ENCODE measurements at regions not wholly inside any gene's neighbourhood (a gene's known extent, or its start where the extent isn't known, plus 50 kb on each side); places are given as distances from the start of the nearest gene placed in this dataset.

GRCh38 chr2:154603682-154604081, 94.8 kb upstream of the KCNJ3 start:
- no peak overlapping the region for H3K4me3 ChIP-seq (ENCODE audit: low read depth, low read length)
- no peak overlapping the region for H3K27ac ChIP-seq
- in situ Hi-C loops (cut with HindIII; ENCODE audit: low pct_ligation_motif_present, low sequenced_read_pairs), result no loop called here
- DNase-seq, result no peak
- H3K27me3 ChIP-seq (replicated peaks), result no peaks in the 10 kb centered on the region
- no peak for TF ChIP-seq CTCF (IDR thresholded peaks at IDR 0.05; ENCODE audit: low read depth, low read length, missing control alignments)
- no peaks in the 10 kb centered on the region for H3K36me3 ChIP-seq (replicated peaks)

GRCh38 chr2:154608438-154608837, 90.1 kb upstream of the KCNJ3 start:
- no peak for DNase-seq
- Histone ChIP-seq H3K27me3 (replicated peaks) (no peaks in the 10 kb centered on the region), H3K36me3 (replicated peaks) (no peaks in the 10 kb centered on the region), H3K27ac (no peak overlapping the region), H3K4me3 (ENCODE audit: low read depth, low read length) (no peak overlapping the region)
- no peak for TF ChIP-seq CTCF (IDR thresholded peaks at IDR 0.05; ENCODE audit: low read depth, low read length, missing control alignments)
- in situ Hi-C loops (cut with HindIII; ENCODE audit: low pct_ligation_motif_present, low sequenced_read_pairs), result no loop called here

GRCh38 chr2:154614906-154615305, 83.6 kb upstream of the KCNJ3 start:
- no peak overlapping the region for H3K27ac ChIP-seq
- in situ Hi-C loops (cut with HindIII; ENCODE audit: low pct_ligation_motif_present, low sequenced_read_pairs), result no loop called here
- H3K36me3 ChIP-seq (replicated peaks), result no peaks in the 10 kb centered on the region
- H3K27me3 ChIP-seq (replicated peaks), result no peaks in the 10 kb centered on the region
- no peak for TF ChIP-seq CTCF (IDR thresholded peaks at IDR 0.05; ENCODE audit: low read depth, low read length, missing control alignments)
- H3K4me3 ChIP-seq (ENCODE audit: low read depth, low read length), result no peak overlapping the region
- DNase-seq, result no peak

DNA sequence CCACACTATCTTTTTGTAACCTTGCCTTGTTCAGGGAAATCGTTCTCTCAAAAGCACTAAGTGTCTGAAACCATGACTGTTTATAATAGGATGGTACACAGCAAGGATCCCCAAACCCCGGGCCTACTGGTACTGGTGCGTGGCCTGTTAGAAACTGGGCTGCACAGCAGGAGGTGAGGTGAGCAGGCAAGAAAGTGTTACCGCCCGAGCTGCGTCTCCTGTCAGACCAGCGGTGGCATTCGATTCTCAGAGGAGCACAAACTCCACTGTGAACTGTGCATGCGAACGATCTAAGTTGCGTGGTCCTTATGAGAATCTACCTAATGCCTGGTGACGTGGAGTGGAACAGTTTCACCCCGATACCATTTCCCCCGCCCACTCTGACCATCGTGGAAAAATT, 81.8 kb upstream of the KCNJ3 start:
- DNase-seq, result no peak
- no peaks in the 10 kb centered on the region for H3K36me3 ChIP-seq (replicated peaks)
- H3K27ac ChIP-seq, result no peak overlapping the region
- in situ Hi-C loops (cut with HindIII; ENCODE audit: low pct_ligation_motif_present, low sequenced_read_pairs), result no loop called here
- H3K27me3 ChIP-seq (replicated peaks), result no peaks in the 10 kb centered on the region
- H3K4me3 ChIP-seq (ENCODE audit: low read depth, low read length), result no peak overlapping the region
- no peak for TF ChIP-seq CTCF (IDR thresholded peaks at IDR 0.05; ENCODE audit: low read depth, low read length, missing control alignments)

DNA sequence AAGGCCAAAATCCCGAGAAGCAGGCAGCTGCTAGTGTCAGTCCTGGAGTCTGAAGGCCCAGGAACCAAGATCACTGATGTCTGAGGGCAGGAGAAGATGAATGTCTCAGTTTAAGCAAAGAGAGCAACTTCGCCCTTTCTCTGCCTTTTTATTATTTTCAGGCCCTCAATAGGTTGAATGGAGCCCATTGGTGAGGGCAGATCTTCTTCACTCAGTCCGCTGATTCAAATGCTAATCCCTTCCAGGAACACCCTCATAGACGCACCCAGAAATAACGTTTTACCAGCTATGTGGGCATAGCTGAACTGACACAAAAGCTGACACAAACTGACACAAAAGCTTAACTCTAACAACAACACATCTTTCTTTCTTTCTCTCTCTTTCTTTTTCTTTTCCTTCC, 78.0 kb upstream of the KCNJ3 start:
- no peak for TF ChIP-seq CTCF (IDR thresholded peaks at IDR 0.05; ENCODE audit: low read depth, low read length, missing control alignments)
- Histone ChIP-seq H3K4me3 (ENCODE audit: low read depth, low read length) (no peak overlapping the region), H3K27me3 (replicated peaks) (no peaks in the 10 kb centered on the region), H3K27ac (no peak overlapping the region), H3K36me3 (replicated peaks) (no peaks in the 10 kb centered on the region)
- DNase-seq, result no peak
- in situ Hi-C loops (cut with HindIII; ENCODE audit: low pct_ligation_motif_present, low sequenced_read_pairs), result no loop called here

DNA sequence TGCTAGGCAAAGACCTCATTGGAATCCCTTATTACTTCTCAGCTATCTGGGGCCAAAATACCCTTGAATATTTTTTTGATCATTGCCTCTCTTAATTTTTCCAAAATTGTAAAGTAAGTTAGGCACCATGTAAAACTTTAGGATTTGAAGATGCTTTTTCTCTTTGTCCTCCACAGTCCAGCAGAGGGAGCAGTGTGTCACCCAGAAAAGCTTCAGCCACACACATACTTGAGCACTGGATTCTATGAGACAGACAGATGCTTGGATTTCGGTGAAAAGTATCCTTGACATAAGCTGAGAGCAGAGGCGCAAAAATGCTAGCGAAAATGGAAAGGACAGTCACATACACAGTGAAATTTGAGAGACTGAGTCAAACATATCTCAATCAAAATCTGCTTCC, 74.7 kb upstream of the KCNJ3 start:
- in situ Hi-C loops (cut with HindIII; ENCODE audit: low pct_ligation_motif_present, low sequenced_read_pairs), result no loop called here
- no peak overlapping the region for H3K4me3 ChIP-seq (ENCODE audit: low read depth, low read length)
- no peak overlapping the region for H3K27ac ChIP-seq
- peak; percentile 10 for DNase-seq
- no peaks in the 10 kb centered on the region for H3K36me3 ChIP-seq (replicated peaks)
- no peaks in the 10 kb centered on the region for H3K27me3 ChIP-seq (replicated peaks)
- TF ChIP-seq CTCF (IDR thresholded peaks at IDR 0.05; ENCODE audit: low read depth, low read length, missing control alignments), result peak; percentile 83

Measured in brain microvascular endothelial cell (primary cell).